GM19351 (cell line): ENCODE measurements at regions not wholly inside any gene's neighbourhood (a gene's known extent, or its start where the extent isn't known, plus 50 kb on each side); places are given as distances from the start of the nearest gene placed in this dataset.
"Not testable (repeated sequence)": the region's sequence is repeated elsewhere in the genome, so short reads cannot be mapped to it uniquely, and the experiment has no call there.

ENCODE experiments used
- ATAC-seq: cut with Tn5 transposase; IDR thresholded peaks from one replicate; pipeline ENCODE4 v1.9.1; 2021; ENCODE audit warnings: mild to moderate bottlenecking, moderate library complexity; ENCODE audit not compliant: unreplicated experiment

DNA sequence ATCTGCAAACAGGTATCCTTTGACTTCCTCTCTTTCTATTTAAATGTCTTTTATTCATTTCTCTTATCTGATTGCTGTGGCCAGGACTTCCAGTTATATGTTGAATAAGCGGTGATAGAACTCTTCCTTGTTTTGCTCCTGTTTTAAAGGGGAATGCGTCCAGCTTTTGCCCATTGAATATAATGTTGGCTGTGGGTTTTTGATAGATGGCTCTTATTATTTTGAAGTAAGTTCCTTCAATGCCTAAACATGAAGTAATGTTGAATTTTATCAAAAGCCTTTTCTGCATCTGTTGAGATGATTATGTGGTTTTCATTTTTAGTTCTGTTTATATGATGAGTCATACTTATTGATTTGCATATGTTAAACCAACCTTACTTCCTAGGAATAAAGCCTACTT is 300.5 kb upstream of the CTNND2 start:
- ATAC-seq, result no peak

DNA sequence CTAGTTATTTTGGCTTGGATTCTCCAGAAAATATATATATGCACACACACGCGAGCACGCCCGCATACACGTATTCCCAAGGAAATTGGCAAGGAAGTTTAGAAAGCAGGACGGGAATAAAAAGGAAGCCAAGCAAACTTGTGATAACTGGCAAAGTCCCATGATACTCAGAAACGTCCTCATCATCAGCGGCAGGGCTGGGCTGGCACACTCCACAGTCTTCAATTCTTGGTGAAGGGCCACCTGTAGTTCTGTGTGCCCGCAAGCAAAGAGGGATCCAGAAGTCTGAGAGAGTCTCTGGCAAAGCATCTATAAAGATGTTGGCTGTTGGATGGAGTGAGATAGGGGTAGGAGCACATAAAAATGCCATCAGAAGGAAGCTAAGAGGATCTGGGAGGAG is 289.3 kb upstream of the CTNND2 start:
- ATAC-seq, result no peak

DNA sequence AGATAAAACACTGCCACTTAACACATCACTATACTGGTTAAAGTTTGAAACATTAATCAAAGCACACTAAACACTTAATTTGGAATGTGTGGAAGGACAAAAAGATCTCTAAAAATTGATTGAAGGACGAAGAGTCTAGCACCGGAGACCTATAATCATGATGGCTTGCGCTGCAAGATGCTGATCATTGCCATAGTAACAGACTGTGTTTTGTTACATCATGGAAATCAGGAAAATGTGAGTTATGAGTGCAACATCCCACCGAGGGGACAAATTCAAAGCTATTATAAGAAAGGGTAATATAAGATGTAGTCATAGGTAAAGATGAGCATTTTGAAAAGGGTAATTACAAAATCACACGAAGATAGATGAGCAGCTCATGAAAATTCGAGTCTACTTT is 278.8 kb upstream of the CTNND2 start:
- ATAC-seq, result no peak

DNA sequence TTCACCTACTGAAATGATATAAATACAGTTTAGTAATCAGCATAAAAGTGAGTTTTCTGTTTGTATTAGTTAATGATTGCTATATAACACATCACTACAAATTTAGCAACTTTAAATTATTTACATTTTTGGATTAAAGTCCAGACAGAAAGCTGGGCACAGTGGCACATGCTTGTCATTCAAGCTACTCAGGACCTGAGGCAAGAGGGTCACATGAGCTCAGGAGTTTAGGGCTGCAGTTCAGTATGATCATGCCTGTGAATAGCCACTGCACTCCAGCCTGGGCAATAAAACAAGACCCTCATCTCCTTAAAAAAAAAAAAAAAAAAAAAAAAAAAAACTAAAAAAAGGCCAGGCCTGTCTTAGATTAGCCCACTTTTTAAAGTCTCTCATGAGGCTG is 273.6 kb upstream of the CTNND2 start:
- no peak for ATAC-seq

DNA sequence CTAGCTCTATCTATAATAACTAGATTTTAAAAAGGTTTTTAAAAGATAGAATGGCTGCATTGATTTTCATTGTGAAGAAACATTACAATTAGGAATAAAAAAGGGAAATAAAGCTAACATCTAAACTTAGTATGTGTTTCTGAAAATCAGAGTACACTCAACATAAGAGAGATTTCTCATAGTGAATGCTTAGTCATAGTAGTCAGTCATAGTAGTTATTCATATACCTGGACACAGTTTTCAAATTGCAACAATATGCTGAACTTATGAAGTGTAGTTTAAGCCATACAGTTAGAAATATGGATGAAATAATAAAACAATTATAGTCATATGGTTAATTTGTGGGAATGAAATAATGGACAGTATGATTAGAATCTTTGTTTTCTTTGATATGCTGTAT is 273.0 kb upstream of the CTNND2 start:
- ATAC-seq, result no peak

DNA sequence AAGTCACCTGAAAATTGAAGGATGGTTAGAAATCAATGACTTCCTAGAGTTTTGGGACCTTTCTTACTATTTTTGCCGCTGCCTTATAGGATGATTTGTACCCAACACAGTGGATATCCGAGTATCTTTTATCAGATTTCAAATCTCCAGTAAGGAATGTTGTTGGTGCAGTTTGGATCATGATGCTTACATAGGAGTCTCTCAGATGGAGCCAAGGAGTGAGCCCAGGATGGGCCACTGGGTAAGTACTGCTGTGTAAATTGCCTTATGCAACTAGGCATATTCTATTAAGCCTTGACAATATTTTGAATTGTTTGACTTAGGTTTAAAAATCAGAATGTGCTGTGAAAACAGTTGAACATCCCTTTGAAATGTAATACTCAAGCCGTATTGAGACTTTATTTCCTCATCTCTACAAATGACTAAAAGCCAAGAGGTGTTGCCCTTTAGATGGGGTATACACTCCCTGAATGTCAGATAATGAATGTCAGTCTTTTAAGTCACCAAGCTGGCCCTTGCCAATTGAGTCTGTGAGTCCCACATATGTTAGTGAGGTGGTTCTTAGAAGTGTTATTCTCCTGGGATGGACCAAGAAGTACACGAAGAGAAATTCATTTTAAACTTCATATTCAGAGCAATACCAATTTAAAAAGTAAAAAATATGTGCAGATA is 271.8 kb upstream of the CTNND2 start:
- ATAC-seq, result no peak

DNA sequence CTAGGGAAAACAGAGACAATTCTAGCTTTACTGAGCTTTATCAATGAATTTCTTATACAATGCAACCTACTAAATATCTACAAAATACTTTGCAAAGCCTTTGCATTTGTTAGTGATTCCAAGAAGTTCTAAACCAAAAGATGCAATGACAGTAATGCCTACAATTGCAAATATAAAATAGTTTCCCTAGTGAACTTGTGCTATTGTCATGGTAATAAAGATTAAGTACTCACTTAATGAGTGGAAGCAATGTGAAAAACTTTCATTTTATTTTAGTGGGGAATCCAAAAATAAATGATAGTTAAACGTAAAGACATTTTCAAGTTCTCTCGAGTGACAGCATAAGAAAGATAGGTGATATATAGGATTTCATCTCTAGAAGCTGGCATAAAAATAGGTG is 270.5 kb upstream of the CTNND2 start:
- ATAC-seq, result no peak

DNA sequence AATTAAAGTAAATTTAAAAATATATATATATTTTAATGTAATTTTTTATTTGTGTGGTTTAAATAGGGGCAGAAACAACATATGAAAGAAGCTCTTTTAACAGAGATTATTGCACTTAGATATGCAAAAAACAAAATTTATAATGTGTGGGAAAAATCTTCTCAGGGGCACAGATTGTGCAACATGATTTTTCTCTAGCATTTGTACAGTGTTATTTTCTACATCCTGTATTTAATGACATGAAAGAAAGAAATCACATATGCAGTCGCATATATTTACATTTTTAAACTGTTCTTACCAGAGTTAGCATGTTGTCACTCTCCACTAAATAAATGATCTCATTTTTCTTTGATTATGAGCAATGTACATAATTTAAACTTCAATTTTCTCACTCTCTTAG is 265.3 kb upstream of the CTNND2 start:
- no peak for ATAC-seq

DNA sequence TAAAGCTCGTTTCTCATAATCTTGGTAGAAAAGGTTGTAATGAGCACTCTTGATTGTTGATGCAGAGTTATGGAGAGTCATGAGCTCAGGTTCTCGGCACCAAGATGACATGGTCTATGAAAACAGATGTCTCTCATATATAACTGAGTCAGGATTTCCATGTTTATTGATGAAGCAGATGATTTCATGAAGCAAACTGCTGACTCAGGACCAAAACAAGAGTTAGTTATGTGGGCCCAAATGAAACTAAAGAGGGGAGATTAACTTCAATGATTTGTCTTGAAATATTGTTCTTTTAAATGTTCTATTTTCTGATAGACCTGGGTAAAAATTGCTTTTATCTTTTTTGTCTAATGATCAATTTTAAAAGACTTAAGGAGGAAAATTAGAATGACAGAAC is 258.6 kb upstream of the CTNND2 start:
- no peak for ATAC-seq

DNA sequence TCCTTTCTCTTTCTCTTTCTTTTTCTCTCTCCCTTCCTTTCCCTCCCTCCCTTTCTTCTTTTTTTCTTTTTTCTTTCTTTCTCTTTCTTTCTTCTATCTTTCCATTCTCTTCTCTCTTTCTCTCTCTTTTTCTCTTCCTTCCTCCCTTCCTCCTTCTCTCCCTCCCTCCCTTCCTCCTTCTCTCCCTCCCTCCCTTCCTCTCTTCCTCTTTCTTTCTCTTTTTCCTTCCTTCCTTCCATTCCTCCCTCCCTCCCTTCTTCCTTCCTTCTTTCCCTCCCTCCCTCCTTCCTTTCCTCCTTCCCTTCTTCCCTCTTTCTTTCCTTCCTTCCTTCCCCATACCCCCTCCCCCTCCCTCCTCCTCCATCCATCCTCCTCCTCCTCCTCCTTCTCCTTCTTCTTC is 243.3 kb upstream of the CTNND2 start:
- ATAC-seq, result no peak

DNA sequence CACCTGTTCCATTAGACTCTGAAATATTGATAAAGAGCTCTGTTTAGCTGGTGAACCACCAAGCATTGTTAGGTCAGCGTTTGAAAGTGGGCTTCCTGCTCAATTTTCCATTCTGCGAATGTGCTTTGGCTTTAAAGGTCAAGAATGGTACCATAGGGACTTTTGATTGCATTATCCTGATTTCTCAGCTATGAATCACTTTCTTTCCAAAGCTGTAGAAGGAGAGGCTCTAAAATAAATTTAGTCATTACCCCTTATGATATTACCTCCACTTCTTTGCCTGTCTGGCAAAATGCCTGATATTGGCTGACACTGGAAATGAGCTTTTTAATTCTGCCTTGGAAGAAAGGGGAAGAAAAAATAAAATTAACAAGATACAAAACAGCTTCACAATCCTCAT is 237.2 kb upstream of the CTNND2 start:
- no peak for ATAC-seq

DNA sequence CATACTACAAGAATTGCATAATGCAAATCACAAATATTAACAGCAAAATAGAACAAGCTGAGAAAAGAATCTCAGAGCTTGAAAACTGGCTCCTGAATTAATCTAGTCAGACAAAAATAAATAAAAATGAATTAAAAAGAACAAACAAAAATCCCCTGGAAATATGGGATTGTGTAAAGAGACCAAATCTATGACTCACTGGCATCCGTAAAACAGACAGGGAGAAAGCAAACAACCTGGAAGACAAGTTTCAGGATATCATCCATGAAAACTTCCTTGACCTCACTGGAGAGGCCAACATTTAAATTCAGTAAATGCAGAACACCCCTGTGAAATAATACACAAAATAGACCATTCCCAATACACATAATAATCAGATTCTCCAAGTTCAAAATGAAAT is 229.3 kb upstream of the CTNND2 start:
- no peak for ATAC-seq

DNA sequence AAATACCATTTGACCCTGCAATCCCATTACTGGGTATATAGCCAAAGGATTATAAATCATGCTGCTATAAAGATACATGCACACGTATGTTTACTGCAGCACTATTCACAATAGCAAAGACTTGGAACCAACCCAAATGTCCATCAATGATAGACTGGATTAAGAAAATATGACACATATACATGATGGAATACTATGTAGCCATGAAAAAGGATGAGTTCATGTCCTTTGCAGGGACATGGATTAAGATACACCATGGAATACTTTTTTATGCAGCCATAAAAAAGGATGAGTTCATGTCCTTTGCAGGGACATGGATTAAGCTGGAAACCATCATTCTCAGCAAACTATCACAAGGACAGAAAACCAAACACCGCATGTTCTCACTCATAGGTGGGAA is 226.8 kb upstream of the CTNND2 start:
- not testable (repeated sequence) for ATAC-seq

DNA sequence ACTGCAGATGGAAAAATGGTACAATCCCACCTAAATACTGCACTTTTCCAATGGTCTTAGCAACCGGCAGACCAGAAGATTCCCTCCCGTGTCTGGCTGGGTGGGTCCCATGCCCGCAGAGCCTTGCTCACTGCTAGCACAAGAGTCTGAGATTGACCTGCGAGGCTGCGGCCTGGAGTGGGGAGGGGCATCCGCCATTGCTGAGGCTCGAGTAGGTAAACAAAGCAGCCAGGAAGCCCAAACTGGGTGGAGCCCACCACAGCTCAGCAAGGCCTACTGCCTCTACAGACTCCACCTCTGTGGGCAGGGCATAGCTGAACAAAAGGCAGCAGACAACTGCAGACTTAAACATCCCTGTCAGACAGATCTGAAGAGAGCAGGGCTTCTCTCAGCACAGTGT is 221.6 kb upstream of the CTNND2 start:
- ATAC-seq, result no peak

DNA sequence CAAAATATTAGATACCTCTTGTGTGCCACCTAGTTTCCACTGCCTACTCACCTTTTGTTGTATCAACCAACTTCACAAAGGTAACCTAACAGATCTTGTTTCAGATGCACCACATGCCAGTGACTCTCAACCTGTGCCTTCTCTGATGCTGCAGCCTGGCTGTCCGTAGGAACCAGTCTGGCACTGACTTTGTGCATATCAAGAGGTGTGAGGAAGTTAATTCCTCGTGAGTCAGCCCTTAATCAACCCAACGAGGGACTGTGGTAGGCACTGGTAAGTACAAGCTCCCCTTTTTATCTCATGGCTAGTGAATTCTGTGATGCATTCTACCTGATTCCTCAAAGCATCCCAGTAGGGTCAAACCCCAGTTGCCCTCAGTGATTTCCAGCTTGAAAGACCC is 215.4 kb upstream of the CTNND2 start:
- no peak for ATAC-seq

DNA sequence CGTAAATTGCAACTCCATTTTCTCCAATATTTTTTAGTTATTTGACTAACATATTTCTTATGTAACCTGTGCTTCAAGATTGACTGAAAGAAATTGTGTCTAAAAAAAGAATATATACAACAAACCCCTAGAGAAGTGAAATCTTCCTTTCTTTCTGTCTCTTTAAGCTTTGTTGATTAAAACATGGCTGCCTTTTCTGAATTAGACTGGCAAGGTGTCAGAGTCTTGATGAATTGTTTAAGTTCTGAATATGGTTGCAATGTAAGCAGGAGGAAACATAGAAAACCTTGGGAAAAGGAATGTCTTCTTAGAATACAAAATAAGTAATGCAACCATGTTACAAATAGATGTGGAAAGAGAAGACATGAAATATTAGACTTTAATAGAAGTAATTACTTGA is 209.8 kb upstream of the CTNND2 start:
- no peak for ATAC-seq

DNA sequence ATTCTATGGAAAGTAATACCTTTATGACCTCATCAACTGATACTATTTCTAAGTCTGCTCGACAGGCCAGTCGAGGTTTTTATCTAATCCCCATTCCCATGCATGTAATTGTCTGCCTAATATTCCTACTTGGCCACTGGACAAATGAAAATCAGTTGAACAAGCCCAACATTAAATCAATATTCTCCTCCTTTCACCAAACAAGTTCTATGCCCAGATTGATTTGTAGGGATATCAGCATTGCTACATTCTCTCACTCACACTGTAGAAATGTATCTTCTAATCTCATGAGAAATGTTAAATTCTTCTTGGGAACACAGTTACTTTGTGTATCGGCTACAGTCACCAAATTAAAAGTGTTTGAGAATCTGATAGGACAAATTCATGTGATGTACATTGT is 208.8 kb upstream of the CTNND2 start:
- ATAC-seq, result no peak

DNA sequence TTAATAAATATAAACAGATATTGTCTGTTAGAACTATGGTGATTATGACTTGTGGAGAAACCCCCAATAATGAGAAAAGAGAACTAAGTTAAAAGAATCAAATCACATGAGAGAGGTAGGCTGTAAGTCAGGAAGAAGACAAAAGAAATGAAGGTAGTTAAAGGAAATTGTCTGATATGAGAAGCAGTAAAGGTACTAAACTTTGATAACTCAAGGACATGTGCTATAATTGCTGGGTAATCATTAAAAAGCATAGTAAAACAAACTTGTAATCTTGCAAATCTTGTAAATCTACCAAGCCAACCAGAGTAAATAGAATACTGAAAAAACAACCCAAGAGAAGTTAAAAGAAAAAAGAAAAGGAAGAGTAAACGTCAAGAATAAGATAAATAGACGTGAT is 207.0 kb upstream of the CTNND2 start:
- ATAC-seq, result no peak

DNA sequence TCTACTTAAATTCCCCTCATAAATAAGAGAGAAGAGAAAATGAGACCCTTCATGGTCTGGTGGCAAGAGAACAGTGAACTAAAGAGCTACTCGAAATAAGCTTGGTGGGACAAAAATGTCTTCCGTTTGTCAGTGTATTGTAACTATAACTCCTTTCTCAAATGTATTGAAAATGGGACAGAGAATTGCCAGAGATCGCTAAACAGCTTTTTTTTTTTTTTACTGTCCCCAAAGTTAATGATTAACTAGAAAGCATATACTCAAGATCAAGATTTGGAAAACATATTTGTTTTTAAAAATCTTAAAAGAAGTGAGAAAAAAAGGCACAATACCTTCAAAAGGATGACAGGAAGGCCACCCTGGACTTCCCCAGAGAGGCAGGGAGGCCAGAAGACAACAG is 206.4 kb upstream of the CTNND2 start:
- ATAC-seq, result no peak

DNA sequence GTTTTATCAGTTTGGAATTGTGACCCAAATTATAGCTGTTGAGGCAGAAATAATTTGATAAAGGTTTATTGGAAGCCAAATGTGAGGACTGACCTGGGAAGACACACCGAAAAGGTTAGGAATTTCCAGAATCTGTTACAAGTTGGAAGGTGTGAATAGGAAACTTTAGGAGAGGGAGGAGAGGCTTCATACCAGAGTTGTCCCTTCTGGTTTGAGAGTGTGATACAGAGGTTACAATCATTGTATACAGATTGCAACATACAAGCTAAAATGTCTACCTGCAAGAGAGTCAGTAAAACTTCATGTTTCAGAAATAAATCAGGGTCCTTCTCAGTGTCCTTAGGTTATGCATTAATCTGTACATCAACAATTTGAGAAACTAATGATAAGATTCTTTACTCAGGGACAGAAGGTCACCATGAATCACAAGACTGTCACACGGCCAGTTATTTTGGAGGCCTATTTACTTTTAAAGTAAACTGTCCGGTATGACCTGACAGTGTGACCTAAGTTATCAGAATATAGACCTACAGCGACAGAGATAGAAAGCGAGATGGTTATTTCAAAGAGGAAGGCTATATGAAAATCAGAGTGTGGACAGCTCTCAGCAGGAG is 204.9 kb upstream of the CTNND2 start:
- no peak for ATAC-seq

DNA sequence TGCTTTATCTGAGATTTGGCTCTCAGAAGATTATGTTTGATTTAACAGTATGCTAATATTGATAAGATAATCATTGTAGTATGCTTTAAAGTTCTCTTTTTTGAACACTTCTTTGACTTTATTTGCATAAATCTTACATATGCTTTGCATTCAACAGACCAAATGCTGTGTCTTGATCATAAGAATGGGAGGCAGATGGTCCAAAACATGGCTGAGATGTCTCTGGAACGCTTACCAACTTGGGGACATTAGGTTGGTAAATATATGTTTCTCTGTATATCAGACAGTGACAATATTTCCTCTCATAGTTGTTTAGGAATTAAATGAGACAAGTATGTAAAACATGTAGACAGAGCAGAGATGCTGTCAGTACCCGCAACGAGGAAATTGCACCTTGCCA is 197.9 kb upstream of the CTNND2 start:
- no peak for ATAC-seq

DNA sequence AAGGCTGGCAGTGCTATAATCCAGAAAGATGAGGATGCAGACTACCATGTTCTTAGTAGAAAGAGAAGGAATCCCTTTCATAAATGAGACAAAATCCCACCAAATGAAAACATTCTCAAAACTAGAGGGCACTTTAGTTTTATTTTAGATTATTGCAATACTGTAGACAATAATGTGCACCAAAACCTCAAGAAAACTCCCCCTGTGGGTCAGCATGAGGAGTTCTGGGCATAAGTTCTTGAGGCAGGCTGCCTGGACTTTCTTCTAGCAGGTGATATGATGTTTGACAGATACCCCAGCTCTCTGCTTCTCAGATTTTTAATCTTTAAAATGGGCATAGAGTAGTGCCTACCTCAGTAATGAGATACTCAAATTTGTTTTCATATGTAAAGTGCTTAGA is 196.3 kb upstream of the CTNND2 start:
- ATAC-seq, result no peak

DNA sequence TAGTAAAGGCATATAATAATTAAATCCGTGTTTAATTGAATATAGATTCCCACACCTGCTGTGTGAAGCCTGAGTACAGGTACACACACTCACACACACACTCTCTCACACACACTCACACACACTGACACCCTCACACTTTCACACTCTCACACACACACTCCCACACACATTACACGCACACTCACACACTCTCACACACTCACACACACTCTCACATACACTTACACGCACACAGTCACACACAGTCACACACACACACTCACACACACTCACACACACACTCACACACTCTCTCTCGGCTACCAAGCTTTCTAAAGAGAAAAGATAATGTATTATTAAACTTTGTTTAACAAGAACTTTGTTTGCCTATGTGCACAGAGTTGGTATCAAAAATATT is 195.1 kb upstream of the CTNND2 start:
- ATAC-seq, result no peak
